ENCODE measurements at regions not wholly inside any gene's neighbourhood (a gene's known extent, or its start where the extent isn't known, plus 50 kb on each side); places are given as distances from the start of the nearest gene placed in this dataset.

GRCh38 chr14:48323665-48324064 is 648.3 kb upstream of the MDGA2 start:
- TF ChIP-seq, protein P1, sequence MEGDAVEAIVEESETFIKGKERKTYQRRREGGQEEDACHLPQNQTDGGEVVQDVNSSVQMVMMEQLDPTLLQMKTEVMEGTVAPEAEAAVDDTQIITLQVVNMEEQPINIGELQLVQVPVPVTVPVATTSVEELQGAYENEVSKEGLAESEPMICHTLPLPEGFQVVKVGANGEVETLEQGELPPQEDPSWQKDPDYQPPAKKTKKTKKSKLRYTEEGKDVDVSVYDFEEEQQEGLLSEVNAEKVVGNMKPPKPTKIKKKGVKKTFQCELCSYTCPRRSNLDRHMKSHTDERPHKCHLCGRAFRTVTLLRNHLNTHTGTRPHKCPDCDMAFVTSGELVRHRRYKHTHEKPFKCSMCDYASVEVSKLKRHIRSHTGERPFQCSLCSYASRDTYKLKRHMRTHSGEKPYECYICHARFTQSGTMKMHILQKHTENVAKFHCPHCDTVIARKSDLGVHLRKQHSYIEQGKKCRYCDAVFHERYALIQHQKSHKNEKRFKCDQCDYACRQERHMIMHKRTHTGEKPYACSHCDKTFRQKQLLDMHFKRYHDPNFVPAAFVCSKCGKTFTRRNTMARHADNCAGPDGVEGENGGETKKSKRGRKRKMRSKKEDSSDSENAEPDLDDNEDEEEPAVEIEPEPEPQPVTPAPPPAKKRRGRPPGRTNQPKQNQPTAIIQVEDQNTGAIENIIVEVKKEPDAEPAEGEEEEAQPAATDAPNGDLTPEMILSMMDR (conservative IDR thresholded peaks at IDR 0.05) = no peak
- no peak for TF ChIP-seq EZH2 (IDR thresholded peaks at IDR 0.05; ENCODE audit: low read depth)

Data from PC-9 (cell line).